SK-N-MC (cell line): ENCODE measurements at regions not wholly inside any gene's neighbourhood (a gene's known extent, or its start where the extent isn't known, plus 50 kb on each side); places are given as distances from the start of the nearest gene placed in this dataset.
"Not testable (repeated sequence)": the region's sequence is repeated elsewhere in the genome, so short reads cannot be mapped to it uniquely, and the experiment has no call there.

ENCODE experiments used
- DNase-seq: peaks from one replicate; pipeline ENCODE4 v3.0.0-alpha.2; 2011; ENCODE audit warnings: low read depth, low spot score
- H3K27ac ChIP-seq: fragments of 200-600 bp; sonication (generic); 2 replicates; pipeline ENCODE4 v1.5.1; 2016; ENCODE audit warnings: mixed run types
- H3K36me3 ChIP-seq: fragments of 200-600 bp; sonication (generic); 2 replicates; pipeline ENCODE4 v1.6.1; 2017; ENCODE audit warnings: antibody characterized with exemption, low read length, mixed read lengths; ENCODE audit not compliant: insufficient read depth
- H3K4me3 ChIP-seq: fragments of 200-600 bp; sonication (generic); 2 replicates; pipeline ENCODE4 v1.5.1; 2016
- H3K9ac ChIP-seq: fragments of 200-600 bp; sonication (generic); 2 replicates; pipeline ENCODE4 v1.8.0; 2017; ENCODE audit warnings: mixed run types, mixed read lengths; ENCODE audit not compliant: insufficient read length
- H3K9me3 ChIP-seq: fragments of 200-600 bp; sonication (generic); 2 replicates; pipeline ENCODE4 v1.6.1; 2017; ENCODE audit warnings: low read depth, mild to moderate bottlenecking, antibody characterized with exemption, low read length, moderate library complexity, mixed read lengths
- EZH2 ChIP-seq: fragments of 200-600 bp; sonication (generic); IDR thresholded peaks from one replicate; pipeline ENCODE4 v1.6.1; 2017; ENCODE audit warnings: antibody characterized with exemption
- FOXP2 ChIP-seq: optimal IDR thresholded peaks from 2 replicates; pipeline ENCODE3; 2011; ENCODE audit warnings: mild to moderate bottlenecking, moderate library complexity; ENCODE audit not compliant: insufficient read depth; ENCODE audit errors: extremely low read length, control extremely low read depth
- POLR2AphosphoS5 ChIP-seq: IDR thresholded peaks from 2 replicates; pipeline ENCODE4 v1.6.1; 2012; ENCODE audit warnings: mild to moderate bottlenecking, low read depth, low read length, borderline replicate concordance

GRCh38 chr6:100209323-100210136 lies 215.5 kb upstream of the MCHR2 start:
- H3K4me3 ChIP-seq: no peak overlapping the region
- TF ChIP-seq FOXP2 (no peak), POLR2AphosphoS5 (no peak), EZH2 (no peak)
- no peak overlapping the region for H3K27ac ChIP-seq

GRCh38 chr6:100203400-100203799 lies 209.4 kb upstream of the MCHR2 start:
- H3K27ac ChIP-seq: no peak overlapping the region
- H3K9ac ChIP-seq: no peak overlapping the region
- H3K9me3 ChIP-seq: no peaks in the 10 kb centered on the region
- H3K4me3 ChIP-seq: no peak overlapping the region
- TF ChIP-seq EZH2 (no peak), POLR2AphosphoS5 (no peak), FOXP2 (no peak)
- DNase-seq: peak; percentile 10
- no peaks in the 10 kb centered on the region for H3K36me3 ChIP-seq

More at GRCh38 chr6:100209323-100210136, 215.5 kb upstream of the MCHR2 start:
- Histone ChIP-seq H3K36me3 (no peaks in the 10 kb centered on the region), H3K9ac (no peak overlapping the region), H3K9me3 (no peaks in the 10 kb centered on the region)
- DNase-seq: no peak

- Histone ChIP-seq H3K4me3 (no peak overlapping the region), H3K9ac (no peak overlapping the region), H3K27ac (peak overlapping the region; percentile 74; the same call in 1 of the 2 replicates), H3K9me3 (no peaks in the 10 kb centered on the region), H3K36me3 (no peaks in the 10 kb centered on the region)
- DNase-seq: no peak
- no peak for TF ChIP-seq POLR2AphosphoS5
- TF ChIP-seq EZH2: no peak
- TF ChIP-seq FOXP2: no peak
These were observed 208.6 kb upstream of the MCHR2 start for GRCh38 chr6:100202417-100203194.

GRCh38 chr6:100196214-100196982 lies 202.4 kb upstream of the MCHR2 start:
- H3K9me3 ChIP-seq, DNase-seq, H3K4me3 ChIP-seq, H3K27ac ChIP-seq, H3K36me3 ChIP-seq, H3K9ac ChIP-seq: not testable (repeated sequence)

GRCh38 chr6:100195244-100195643 lies 201.2 kb upstream of the MCHR2 start:
- not testable (repeated sequence) for H3K27ac ChIP-seq, H3K9me3 ChIP-seq, H3K36me3 ChIP-seq, H3K9ac ChIP-seq, H3K4me3 ChIP-seq, DNase-seq

- no peak for TF ChIP-seq FOXP2
- no peak for TF ChIP-seq EZH2
- TF ChIP-seq POLR2AphosphoS5: no peak
- H3K27ac ChIP-seq: no peak overlapping the region
- no peak for DNase-seq
- no peak overlapping the region for H3K4me3 ChIP-seq
- no peaks in the 10 kb centered on the region for H3K36me3 ChIP-seq
- H3K9ac ChIP-seq: no peak overlapping the region
- no peaks in the 10 kb centered on the region for H3K9me3 ChIP-seq
These were observed 200.5 kb upstream of the MCHR2 start for GRCh38 chr6:100194535-100194934.

- Histone ChIP-seq H3K36me3 (no peaks in the 10 kb centered on the region), H3K9ac (no peak overlapping the region), H3K9me3 (no peaks in the 10 kb centered on the region), H3K4me3 (no peak overlapping the region), H3K27ac (no peak overlapping the region)
- TF ChIP-seq EZH2 (no peak), POLR2AphosphoS5 (no peak), FOXP2 (no peak)
- no peak for DNase-seq
These were observed 194.7 kb upstream of the MCHR2 start for GRCh38 chr6:100188754-100189153.

GRCh38 chr6:100186552-100186951 lies 192.5 kb upstream of the MCHR2 start:
- no peak for DNase-seq
- TF ChIP-seq POLR2AphosphoS5: no peak
- TF ChIP-seq EZH2: no peak
- TF ChIP-seq FOXP2: no peak
- Histone ChIP-seq H3K4me3 (no peak overlapping the region), H3K27ac (no peak overlapping the region), H3K9ac (no peak overlapping the region), H3K36me3 (no peaks in the 10 kb centered on the region), H3K9me3 (no peaks in the 10 kb centered on the region)
